ENCODE measurements at regions not wholly inside any gene's neighbourhood (a gene's known extent, or its start where the extent isn't known, plus 50 kb on each side); places are given as distances from the start of the nearest gene placed in this dataset.

- Histone ChIP-seq H3K36me3 (replicated peaks in 1 of 2; ENCODE audit: control extremely low read depth in 1 of 2, control insufficient read depth in 1 of 2, extremely low read depth in 1 of 2, insufficient read depth in 2 of 2, low read length in 1 of 2) (no peaks in the 10 kb centered on the region), H3K9me3 (ENCODE audit: control extremely low read depth in 1 of 3, control insufficient read depth in 2 of 3, insufficient read depth in 1 of 3, low read length in 2 of 3) (no peaks in the 10 kb centered on the region), H3K79me2 (ENCODE audit: control insufficient read depth, insufficient read depth, low read length) (no peaks in the 10 kb centered on the region), H3K27ac (ENCODE audit: low read length in 2 of 2) (no peak overlapping the region), H3K9ac (ENCODE audit: low read length) (no peak overlapping the region), H4K20me1 (ENCODE audit: control insufficient read depth, insufficient read depth, low read length, poor library complexity, severe bottlenecking) (no peaks in the 10 kb centered on the region), H2AFZ (ENCODE audit: insufficient read depth, low read depth, low read length, poor library complexity, severe bottlenecking) (no peak overlapping the region), H3K4me1 (ENCODE audit: control insufficient read depth in 2 of 2, insufficient read depth in 2 of 2, low read length in 2 of 2) (no peaks in the 10 kb centered on the region), H3K4me3 (ENCODE audit: control extremely low read depth in 1 of 5, extremely low read depth in 1 of 5, insufficient read depth in 1 of 5, low read depth in 2 of 5, low read length in 4 of 5) (no peak overlapping the region), H3K4me2 (replicated peaks; ENCODE audit: low read depth, low read length, poor library complexity, severe bottlenecking) (no peak overlapping the region), H3K27me3 (replicated peaks in 1 of 4; ENCODE audit: control extremely low read depth in 1 of 4, control insufficient read depth in 3 of 4, insufficient read depth in 4 of 4, low read length in 3 of 4) (no peaks in the 10 kb centered on the region)
- ChIA-PET POLR2A (no interaction called here), CTCF (interaction anchor here (1.0 to 1.4 kb wide), 2 partner anchors 16 to 100 kb away, joined by 4 to 5 read pairs; no protein-coding TSS in a partner anchor)
- no peak for TF ChIP-seq EZH2 (IDR thresholded peaks at IDR 0.05; ENCODE audit: borderline replicate concordance, insufficient read depth, low read depth, low read length, poor library complexity, severe bottlenecking)
- TF ChIP-seq CTCF (IDR thresholded peaks at IDR 0.05), result no peak
- no CpG with 5 or more reads among the region's 3 CpGs for WGBS (ENCODE audit: insufficient coverage)
- Mint-ChIP-seq H3K4me1 (no peaks in the 10 kb centered on the region), H3K27me3 (no peaks in the 10 kb centered on the region), H3K9me3 (ENCODE audit: insufficient read depth) (no peaks in the 10 kb centered on the region), H3K4me3 (no peak overlapping the region), H3K27ac (no peak overlapping the region)
- ATAC-seq (ENCODE audit: low read depth), result no peak
- DNase-seq, result no peak
- intact Hi-C loops (cut with micrococcal nuclease), result no loop called here
Observed at GRCh38 chr10:91150631-91151030, 69.8 kb upstream of the PCGF5 start.

- intact Hi-C loops (cut with micrococcal nuclease), result no loop called here
- 97% methylated on average over 24 of the region's 29 CpGs for WGBS (ENCODE audit: insufficient coverage)
- CTCF ChIA-PET, result no interaction called here
- TF ChIP-seq CTCF (IDR thresholded peaks at IDR 0.05), result no peak
- TF ChIP-seq EZH2 (IDR thresholded peaks at IDR 0.05; ENCODE audit: borderline replicate concordance, insufficient read depth, low read depth, low read length, poor library complexity, severe bottlenecking), result no peak
- Histone ChIP-seq H2AFZ (ENCODE audit: insufficient read depth, low read depth, low read length, poor library complexity, severe bottlenecking) (no peak overlapping the region), H4K20me1 (ENCODE audit: control insufficient read depth, insufficient read depth, low read length, poor library complexity, severe bottlenecking) (no peaks in the 10 kb centered on the region), H3K27ac (ENCODE audit: low read length in 2 of 2) (no peak overlapping the region), H3K79me2 (ENCODE audit: control insufficient read depth, insufficient read depth, low read length) (no peaks in the 10 kb centered on the region), H3K36me3 (replicated peaks in 1 of 2; ENCODE audit: control extremely low read depth in 1 of 2, control insufficient read depth in 1 of 2, extremely low read depth in 1 of 2, insufficient read depth in 2 of 2, low read length in 1 of 2) (no peaks in the 10 kb centered on the region), H3K9me3 (ENCODE audit: control extremely low read depth in 1 of 3, control insufficient read depth in 2 of 3, insufficient read depth in 1 of 3, low read length in 2 of 3) (no peaks in the 10 kb centered on the region), H3K9ac (ENCODE audit: low read length) (no peak overlapping the region), H3K4me1 (ENCODE audit: control insufficient read depth in 2 of 2, insufficient read depth in 2 of 2, low read length in 2 of 2) (no peaks in the 10 kb centered on the region), H3K4me2 (replicated peaks; ENCODE audit: low read depth, low read length, poor library complexity, severe bottlenecking) (no peak overlapping the region), H3K4me3 (ENCODE audit: control extremely low read depth in 1 of 5, extremely low read depth in 1 of 5, insufficient read depth in 1 of 5, low read depth in 2 of 5, low read length in 4 of 5) (no peak overlapping the region), H3K27me3 (replicated peaks in 1 of 4; ENCODE audit: control extremely low read depth in 1 of 4, control insufficient read depth in 3 of 4, insufficient read depth in 4 of 4, low read length in 3 of 4) (no peaks in the 10 kb centered on the region)
- Mint-ChIP-seq H3K27me3 (no peaks in the 10 kb centered on the region), H3K9me3 (ENCODE audit: insufficient read depth) (no peaks in the 10 kb centered on the region), H3K4me1 (no peaks in the 10 kb centered on the region), H3K27ac (no peak overlapping the region), H3K4me3 (no peak overlapping the region)
- no peak for ATAC-seq (ENCODE audit: low read depth)
- POLR2A ChIA-PET, result no interaction called here
- DNase-seq, result no peak
Observed at GRCh38 chr10:91153508-91153907, 67.0 kb upstream of the PCGF5 start.

Measured in B cell (primary cell).